Fibroblast of the aortic adventitia (primary cell): ENCODE measurements at regions not wholly inside any gene's neighbourhood (a gene's known extent, or its start where the extent isn't known, plus 50 kb on each side); places are given as distances from the start of the nearest gene placed in this dataset.

ENCODE experiments used
- DNase-seq: peaks from one replicate; pipeline ENCODE4 v3.0.0-alpha.2; 2010; ENCODE audit warnings: low read depth
- H3K4me3 ChIP-seq: 2 replicates; pipeline ENCODE4 v1.5.1; 2011; ENCODE audit warnings: low read depth, mild to moderate bottlenecking, control low read depth, low read length, moderate library complexity
- TF ChIP-seq, protein P1 (sequence below): IDR thresholded peaks from 2 replicates; pipeline ENCODE4 v1.5.1; 2011; ENCODE audit warnings: mild to moderate bottlenecking, low read length, control low read depth, inconsistent platforms; ENCODE audit not compliant: insufficient read depth

DNA sequence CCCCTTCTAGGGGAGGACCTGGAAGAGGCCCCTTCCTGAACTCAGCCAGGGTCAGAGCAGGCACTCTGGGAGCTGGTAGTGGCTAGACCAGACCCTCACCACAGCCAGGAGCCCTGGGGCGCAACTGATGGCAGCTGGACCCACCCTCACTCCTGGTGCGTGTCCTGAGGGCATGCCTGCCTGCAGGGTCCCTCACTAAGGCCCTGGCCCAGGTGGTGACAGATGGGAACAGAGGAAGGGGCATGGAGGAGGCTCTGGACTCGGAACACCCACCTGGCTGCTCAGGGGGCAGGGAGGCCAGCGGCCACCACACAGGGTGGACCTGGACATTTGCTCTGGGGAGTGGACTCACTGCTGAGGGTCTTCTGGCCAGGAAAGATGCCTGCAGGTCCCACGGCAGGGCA, 342.2 kb upstream of the SFSWAP start:
- H3K4me3 ChIP-seq = no peak overlapping the region
- DNase-seq = no peak
- TF ChIP-seq, protein P1, sequence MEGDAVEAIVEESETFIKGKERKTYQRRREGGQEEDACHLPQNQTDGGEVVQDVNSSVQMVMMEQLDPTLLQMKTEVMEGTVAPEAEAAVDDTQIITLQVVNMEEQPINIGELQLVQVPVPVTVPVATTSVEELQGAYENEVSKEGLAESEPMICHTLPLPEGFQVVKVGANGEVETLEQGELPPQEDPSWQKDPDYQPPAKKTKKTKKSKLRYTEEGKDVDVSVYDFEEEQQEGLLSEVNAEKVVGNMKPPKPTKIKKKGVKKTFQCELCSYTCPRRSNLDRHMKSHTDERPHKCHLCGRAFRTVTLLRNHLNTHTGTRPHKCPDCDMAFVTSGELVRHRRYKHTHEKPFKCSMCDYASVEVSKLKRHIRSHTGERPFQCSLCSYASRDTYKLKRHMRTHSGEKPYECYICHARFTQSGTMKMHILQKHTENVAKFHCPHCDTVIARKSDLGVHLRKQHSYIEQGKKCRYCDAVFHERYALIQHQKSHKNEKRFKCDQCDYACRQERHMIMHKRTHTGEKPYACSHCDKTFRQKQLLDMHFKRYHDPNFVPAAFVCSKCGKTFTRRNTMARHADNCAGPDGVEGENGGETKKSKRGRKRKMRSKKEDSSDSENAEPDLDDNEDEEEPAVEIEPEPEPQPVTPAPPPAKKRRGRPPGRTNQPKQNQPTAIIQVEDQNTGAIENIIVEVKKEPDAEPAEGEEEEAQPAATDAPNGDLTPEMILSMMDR = no peak

GRCh38 chr12:131369094-131369845, 341.6 kb upstream of the SFSWAP start:
- TF ChIP-seq, protein P1 = no peak
- no peak overlapping the region for H3K4me3 ChIP-seq
- DNase-seq = no peak

DNA sequence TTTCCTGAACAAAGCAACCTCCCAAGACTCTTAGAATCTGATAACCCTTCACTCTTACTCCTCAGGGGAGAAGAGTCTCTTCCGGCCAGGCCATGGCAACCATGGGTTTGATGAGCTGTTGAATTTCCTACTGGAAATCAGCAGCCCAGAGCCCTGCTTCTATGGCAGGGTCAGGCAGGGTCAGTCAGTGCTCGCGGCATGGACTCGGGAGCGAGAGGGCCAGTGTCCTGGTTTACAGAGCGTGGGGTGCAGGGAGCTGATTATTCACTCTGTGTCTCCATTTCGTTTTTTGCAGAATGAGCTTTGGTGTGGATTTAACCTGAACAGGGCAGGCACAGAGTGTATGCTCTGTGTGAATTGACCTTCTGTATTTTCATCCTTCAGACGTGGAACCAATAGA, 340.6 kb upstream of the SFSWAP start:
- H3K4me3 ChIP-seq = no peak overlapping the region
- no peak for DNase-seq
- TF ChIP-seq, protein P1 = no peak

- no peak for DNase-seq
- no peak overlapping the region for H3K4me3 ChIP-seq
- TF ChIP-seq, protein P1 = no peak
Observed at GRCh38 chr12:131370791-131371347, 340.0 kb upstream of the SFSWAP start.

DNA sequence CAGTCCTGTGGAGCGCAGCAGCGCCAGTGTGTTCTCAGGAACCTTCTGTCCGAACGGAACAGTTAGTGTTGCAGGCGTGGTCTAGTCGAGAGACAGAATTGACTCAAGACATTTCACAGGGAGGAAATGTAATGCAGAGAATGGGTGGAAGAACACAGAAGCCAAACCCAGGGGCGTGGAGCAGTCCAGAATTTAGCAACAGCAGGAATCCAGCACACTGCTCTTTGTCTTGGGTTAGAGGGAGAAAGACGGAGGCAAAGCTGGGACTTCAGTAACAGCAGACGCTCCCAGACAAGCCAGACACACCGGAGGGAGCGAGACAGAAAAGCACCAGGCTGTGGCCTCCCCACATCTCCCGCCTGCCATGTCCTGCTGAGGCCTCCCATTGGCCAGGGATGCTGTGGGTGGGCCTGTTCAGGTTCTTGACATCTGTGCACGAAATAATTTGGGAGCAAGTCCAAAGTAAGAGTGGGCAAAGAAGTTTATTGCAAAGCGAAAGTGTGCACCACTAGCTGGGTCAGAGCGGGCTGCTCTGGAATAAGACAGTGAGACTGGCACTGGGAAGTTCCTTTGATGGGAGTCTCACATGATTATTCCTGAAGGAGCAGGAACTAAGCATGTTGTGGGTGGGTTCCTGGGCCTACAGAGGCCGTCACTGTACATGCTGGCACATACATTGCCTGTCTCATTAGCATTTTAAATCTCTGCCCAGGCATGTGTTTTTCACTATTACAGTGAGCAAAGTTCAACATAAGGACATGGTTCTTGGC, 339.3 kb upstream of the SFSWAP start:
- no peak for DNase-seq
- TF ChIP-seq, protein P1 = no peak
- H3K4me3 ChIP-seq = no peak overlapping the region

GRCh38 chr12:131372171-131372475, 338.8 kb upstream of the SFSWAP start:
- TF ChIP-seq, protein P1 = no peak
- H3K4me3 ChIP-seq = no peak overlapping the region
- DNase-seq = no peak
